ENCODE measurements at regions not wholly inside any gene's neighbourhood (a gene's known extent, or its start where the extent isn't known, plus 50 kb on each side); places are given as distances from the start of the nearest gene placed in this dataset.

DNA sequence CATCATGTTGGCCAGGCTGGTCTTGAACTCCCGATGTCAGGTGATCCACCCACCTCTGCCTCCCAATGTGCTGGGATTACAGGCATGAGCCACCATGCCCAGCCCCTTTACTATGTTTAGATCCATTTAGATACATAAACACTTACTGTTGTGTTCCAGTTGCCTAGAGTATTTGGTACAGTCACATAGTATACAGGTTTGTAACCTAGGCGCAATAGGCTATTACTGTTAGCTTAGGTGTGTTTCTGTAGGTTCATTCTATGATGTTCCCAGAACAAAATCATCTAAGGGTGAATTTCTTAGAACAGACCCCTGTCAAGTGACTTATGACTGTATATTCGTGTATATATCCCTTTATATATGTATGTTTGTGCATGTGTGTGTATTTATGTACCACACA is 61.8 kb downstream of the MYCN start:
- peaks cover 0 to 3% (median 0%) of the 10 kb centered on the region in 5 donors for H3K4me1 ChIP-seq (ENCODE audit: control insufficient read depth in 5 of 5, insufficient read depth in 5 of 5, low read length in 5 of 5)
- H3K4me3 ChIP-seq = no peak overlapping the region
- WGBS, 2 donors = 93 to 97% methylated on average over 3 of the region's 3 CpGs
- H3K27ac ChIP-seq (ENCODE audit: low read depth in 1 of 2, low read length in 1 of 2) = no peak overlapping the region
- no peak for ATAC-seq (ENCODE audit: insufficient read depth, low FRiP score)
- H3K27me3 ChIP-seq (ENCODE audit: control insufficient read depth in 3 of 3, insufficient read depth in 3 of 3, low read length in 2 of 3) = no peaks in the 10 kb centered on the region
- peaks cover 0 to 3% (median 0%) of the 10 kb centered on the region in 4 donors for H3K9me3 ChIP-seq (ENCODE audit: control insufficient read depth in 4 of 4, insufficient read depth in 3 of 4, low read length in 3 of 4)
- no peaks in the 10 kb centered on the region for H3K36me3 ChIP-seq (ENCODE audit: control insufficient read depth in 4 of 4, insufficient read depth in 4 of 4, low read length in 4 of 4)
- no peak overlapping the region for H3K9ac ChIP-seq (ENCODE audit: insufficient read depth in 1 of 2, low read length in 2 of 2)
- TF ChIP-seq CTCF (IDR thresholded peaks at IDR 0.05; ENCODE audit: control extremely low read depth, extremely low read depth) = no peak
- no peak for DNase-seq

DNA sequence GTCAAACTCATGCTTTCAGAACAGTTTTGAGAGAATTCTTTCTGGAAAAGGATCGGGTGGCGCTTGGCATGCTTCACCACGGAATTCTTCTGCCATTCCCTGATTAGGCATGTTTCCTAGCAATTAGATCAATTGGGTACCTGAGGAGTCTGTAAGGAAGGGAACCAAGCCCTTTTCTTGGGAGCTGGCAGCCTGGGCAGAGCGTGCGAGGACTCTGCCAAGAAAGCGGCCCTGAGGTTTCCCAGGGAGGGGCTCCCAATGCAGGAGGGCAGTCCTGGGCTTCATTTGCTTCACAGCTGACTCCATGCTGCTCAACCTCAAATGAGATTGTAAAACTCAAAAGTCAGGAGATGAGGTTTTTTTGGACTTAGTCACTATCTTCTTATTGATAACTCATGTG is 60.3 kb downstream of the MYCN start:
- DNase-seq (no peak), ATAC-seq (ENCODE audit: insufficient read depth, low FRiP score) (no peak)
- 83 to 86% methylated on average over 6 of the region's 6 CpGs for WGBS, 2 donors
- no peaks in the 10 kb centered on the region for H3K36me3 ChIP-seq (ENCODE audit: control insufficient read depth in 4 of 4, insufficient read depth in 4 of 4, low read length in 4 of 4)
- H3K27ac ChIP-seq (ENCODE audit: low read depth in 1 of 2, low read length in 1 of 2) = no peak overlapping the region
- no peak overlapping the region for H3K9ac ChIP-seq (ENCODE audit: insufficient read depth in 1 of 2, low read length in 2 of 2)
- no peaks in the 10 kb centered on the region for H3K27me3 ChIP-seq (ENCODE audit: control insufficient read depth in 3 of 3, insufficient read depth in 3 of 3, low read length in 2 of 3)
- no peaks in the 10 kb centered on the region for H3K4me1 ChIP-seq (ENCODE audit: control insufficient read depth in 5 of 5, insufficient read depth in 5 of 5, low read length in 5 of 5)
- H3K9me3 ChIP-seq (ENCODE audit: control insufficient read depth in 4 of 4, insufficient read depth in 3 of 4, low read length in 3 of 4) = peaks cover 0 to 3% (median 0%) of the 10 kb centered on the region in 4 donors
- no peak overlapping the region for H3K4me3 ChIP-seq
- TF ChIP-seq CTCF (IDR thresholded peaks at IDR 0.05; ENCODE audit: control extremely low read depth, extremely low read depth) = no peak

GRCh38 chr2:15999596-16000469 is 59.5 kb downstream of the MYCN start:
- no peak for DNase-seq
- ATAC-seq (ENCODE audit: insufficient read depth, low FRiP score) = no peak
- no peaks in the 10 kb centered on the region for H3K27me3 ChIP-seq (ENCODE audit: control insufficient read depth in 3 of 3, insufficient read depth in 3 of 3, low read length in 2 of 3)

More at GRCh38 chr2:15999596-16000469, 59.5 kb downstream of the MYCN start:
- TF ChIP-seq CTCF (IDR thresholded peaks at IDR 0.05; ENCODE audit: control extremely low read depth, extremely low read depth) = no peak
- Histone ChIP-seq H3K4me3 (no peak overlapping the region), H3K9me3 (ENCODE audit: control insufficient read depth in 4 of 4, insufficient read depth in 3 of 4, low read length in 3 of 4) (peaks cover 0 to 3% (median 0%) of the 10 kb centered on the region in 4 donors), H3K27ac (ENCODE audit: low read depth in 1 of 2, low read length in 1 of 2) (no peak overlapping the region), H3K4me1 (ENCODE audit: control insufficient read depth in 5 of 5, insufficient read depth in 5 of 5, low read length in 5 of 5) (no peaks in the 10 kb centered on the region), H3K36me3 (ENCODE audit: control insufficient read depth in 4 of 4, insufficient read depth in 4 of 4, low read length in 4 of 4) (no peaks in the 10 kb centered on the region), H3K9ac (ENCODE audit: insufficient read depth in 1 of 2, low read length in 2 of 2) (no peak overlapping the region)
- 86 to 92% methylated on average over 11 of the region's 11 CpGs for WGBS, 2 donors
